Astrocyte (in vitro differentiated cells and primary cell): ENCODE measurements at regions not wholly inside any gene's neighbourhood (a gene's known extent, or its start where the extent isn't known, plus 50 kb on each side); places are given as distances from the start of the nearest gene placed in this dataset.

Experiments used
- EZH2 ChIP-seq: IDR thresholded peaks from 2 replicates; pipeline ENCODE4 v1.6.1; 2012; ENCODE audit warnings: mild to moderate bottlenecking, low read length, inconsistent platforms; ENCODE audit not compliant: insufficient read depth
- TF ChIP-seq, protein P1 (sequence below): IDR thresholded peaks from 2 replicates; pipeline ENCODE4 v1.5.1; 2011; ENCODE audit warnings: low read depth, mild to moderate bottlenecking, inconsistent platforms, low read length, moderate library complexity; ENCODE audit not compliant: insufficient read depth

DNA sequence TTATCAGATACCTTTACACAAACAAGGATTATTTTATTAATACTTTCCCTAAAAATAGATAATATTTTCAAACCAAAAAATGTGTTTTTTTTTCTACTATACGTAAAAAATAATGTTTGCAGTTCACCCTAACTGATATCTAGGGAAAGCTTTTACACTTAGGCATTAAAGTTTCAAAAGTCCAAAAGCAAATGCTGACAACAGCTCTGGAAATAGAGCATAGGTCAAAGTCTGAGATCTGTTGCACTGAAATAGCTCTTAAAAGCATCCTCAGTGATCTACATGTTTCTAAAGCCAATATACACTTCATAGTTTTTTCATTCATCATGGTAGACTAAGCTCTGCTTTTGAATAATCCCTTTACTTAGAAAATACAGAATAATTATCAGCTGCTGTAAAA lies 222.8 kb downstream of the TRAM1L1 start:
- TF ChIP-seq, protein P1, sequence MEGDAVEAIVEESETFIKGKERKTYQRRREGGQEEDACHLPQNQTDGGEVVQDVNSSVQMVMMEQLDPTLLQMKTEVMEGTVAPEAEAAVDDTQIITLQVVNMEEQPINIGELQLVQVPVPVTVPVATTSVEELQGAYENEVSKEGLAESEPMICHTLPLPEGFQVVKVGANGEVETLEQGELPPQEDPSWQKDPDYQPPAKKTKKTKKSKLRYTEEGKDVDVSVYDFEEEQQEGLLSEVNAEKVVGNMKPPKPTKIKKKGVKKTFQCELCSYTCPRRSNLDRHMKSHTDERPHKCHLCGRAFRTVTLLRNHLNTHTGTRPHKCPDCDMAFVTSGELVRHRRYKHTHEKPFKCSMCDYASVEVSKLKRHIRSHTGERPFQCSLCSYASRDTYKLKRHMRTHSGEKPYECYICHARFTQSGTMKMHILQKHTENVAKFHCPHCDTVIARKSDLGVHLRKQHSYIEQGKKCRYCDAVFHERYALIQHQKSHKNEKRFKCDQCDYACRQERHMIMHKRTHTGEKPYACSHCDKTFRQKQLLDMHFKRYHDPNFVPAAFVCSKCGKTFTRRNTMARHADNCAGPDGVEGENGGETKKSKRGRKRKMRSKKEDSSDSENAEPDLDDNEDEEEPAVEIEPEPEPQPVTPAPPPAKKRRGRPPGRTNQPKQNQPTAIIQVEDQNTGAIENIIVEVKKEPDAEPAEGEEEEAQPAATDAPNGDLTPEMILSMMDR = no peak
- no peak for TF ChIP-seq EZH2
